ENCODE measurements at regions not wholly inside any gene's neighbourhood (a gene's known extent, or its start where the extent isn't known, plus 50 kb on each side); places are given as distances from the start of the nearest gene placed in this dataset.

GRCh38 chr10:130251766-130252165, 115.6 kb downstream of the GLRX3 start:
- TF ChIP-seq SPI1 (IDR thresholded peaks at IDR 0.05; ENCODE audit: borderline replicate concordance, low read depth) = no peak
- TF ChIP-seq CTCF (IDR thresholded peaks at IDR 0.05; ENCODE audit: insufficient read depth, low read length) = no peak
- no peak for TF ChIP-seq REST (IDR thresholded peaks at IDR 0.05; ENCODE audit: insufficient replicate concordance, low read depth)
- TF ChIP-seq POLR2AphosphoS5 (IDR thresholded peaks at IDR 0.05; ENCODE audit: low read depth) = no peak
- no peak for TF ChIP-seq GABPA (IDR thresholded peaks at IDR 0.05; ENCODE audit: low read depth)
- Histone ChIP-seq H3K27me3 (ENCODE audit: insufficient read depth, poor library complexity, severe bottlenecking) (no peaks in the 10 kb centered on the region), H3K4me3 (replicated peaks; ENCODE audit: insufficient read depth, low read length) (no peak overlapping the region), H3K27ac (replicated peaks) (no peak overlapping the region)
- no peak for DNase-seq (ENCODE audit: low read depth in 1 of 2, low spot score in 1 of 2)

GRCh38 chr10:130254243-130254642, 118.1 kb downstream of the GLRX3 start:
- H3K4me3 ChIP-seq (replicated peaks; ENCODE audit: insufficient read depth, low read length) = no peak overlapping the region
- peak; percentile 51 for TF ChIP-seq REST (IDR thresholded peaks at IDR 0.05; ENCODE audit: insufficient replicate concordance, low read depth)
- TF ChIP-seq CTCF (IDR thresholded peaks at IDR 0.05; ENCODE audit: insufficient read depth, low read length) = no peak
- H3K27me3 ChIP-seq (ENCODE audit: insufficient read depth, poor library complexity, severe bottlenecking) = no peaks in the 10 kb centered on the region
- no peak overlapping the region for H3K27ac ChIP-seq (replicated peaks)
- DNase-seq (ENCODE audit: low read depth in 1 of 2, low spot score in 1 of 2) = no peak

- Histone ChIP-seq H3K27ac (replicated peaks) (no peak overlapping the region), H3K27me3 (ENCODE audit: insufficient read depth, poor library complexity, severe bottlenecking) (no peaks in the 10 kb centered on the region), H3K4me3 (replicated peaks; ENCODE audit: insufficient read depth, low read length) (no peak overlapping the region)
- TF ChIP-seq SPI1 (IDR thresholded peaks at IDR 0.05; ENCODE audit: borderline replicate concordance, low read depth) = no peak
- no peak for TF ChIP-seq GABPA (IDR thresholded peaks at IDR 0.05; ENCODE audit: low read depth)
- no peak for TF ChIP-seq REST (IDR thresholded peaks at IDR 0.05; ENCODE audit: insufficient replicate concordance, low read depth)
- TF ChIP-seq CTCF (IDR thresholded peaks at IDR 0.05; ENCODE audit: insufficient read depth, low read length) = no peak
- no peak for TF ChIP-seq POLR2AphosphoS5 (IDR thresholded peaks at IDR 0.05; ENCODE audit: low read depth)
- DNase-seq (ENCODE audit: low read depth in 1 of 2, low spot score in 1 of 2) = no peak
Observed at GRCh38 chr10:130254662-130255061, 118.5 kb downstream of the GLRX3 start.
